ENCODE measurements at regions not wholly inside any gene's neighbourhood (a gene's known extent, or its start where the extent isn't known, plus 50 kb on each side); places are given as distances from the start of the nearest gene placed in this dataset.

DNA sequence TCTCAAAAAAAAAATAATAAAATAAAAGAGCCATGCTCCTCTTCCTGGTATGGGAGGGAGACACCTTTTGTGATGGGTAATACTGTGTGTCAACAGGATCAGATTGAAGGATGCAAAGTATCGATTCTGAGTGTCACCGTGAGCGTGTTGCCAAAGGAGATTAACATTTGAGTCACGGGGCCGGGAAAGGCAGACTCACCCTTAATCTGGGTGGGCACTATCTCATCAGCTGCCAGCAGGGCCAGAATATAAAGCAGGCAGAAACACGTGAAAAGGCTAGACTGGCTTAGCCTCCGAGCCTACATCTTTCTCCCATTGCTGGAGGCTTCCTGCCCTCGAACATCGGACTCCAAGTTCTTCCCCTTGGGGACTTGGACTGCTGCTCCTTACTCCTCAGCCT, 95.4 kb downstream of the SHOX start:
- TF ChIP-seq, protein P1, sequence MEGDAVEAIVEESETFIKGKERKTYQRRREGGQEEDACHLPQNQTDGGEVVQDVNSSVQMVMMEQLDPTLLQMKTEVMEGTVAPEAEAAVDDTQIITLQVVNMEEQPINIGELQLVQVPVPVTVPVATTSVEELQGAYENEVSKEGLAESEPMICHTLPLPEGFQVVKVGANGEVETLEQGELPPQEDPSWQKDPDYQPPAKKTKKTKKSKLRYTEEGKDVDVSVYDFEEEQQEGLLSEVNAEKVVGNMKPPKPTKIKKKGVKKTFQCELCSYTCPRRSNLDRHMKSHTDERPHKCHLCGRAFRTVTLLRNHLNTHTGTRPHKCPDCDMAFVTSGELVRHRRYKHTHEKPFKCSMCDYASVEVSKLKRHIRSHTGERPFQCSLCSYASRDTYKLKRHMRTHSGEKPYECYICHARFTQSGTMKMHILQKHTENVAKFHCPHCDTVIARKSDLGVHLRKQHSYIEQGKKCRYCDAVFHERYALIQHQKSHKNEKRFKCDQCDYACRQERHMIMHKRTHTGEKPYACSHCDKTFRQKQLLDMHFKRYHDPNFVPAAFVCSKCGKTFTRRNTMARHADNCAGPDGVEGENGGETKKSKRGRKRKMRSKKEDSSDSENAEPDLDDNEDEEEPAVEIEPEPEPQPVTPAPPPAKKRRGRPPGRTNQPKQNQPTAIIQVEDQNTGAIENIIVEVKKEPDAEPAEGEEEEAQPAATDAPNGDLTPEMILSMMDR (conservative IDR thresholded peaks at IDR 0.05; ENCODE audit: low read depth in 2 of 2): no peak
- TF ChIP-seq EZH2 (IDR thresholded peaks at IDR 0.05; ENCODE audit: low read depth, unreplicated experiment) (no peak), POLR2AphosphoS5 (IDR thresholded peaks at IDR 0.05; ENCODE audit: low read depth) (no peak), CREB1 (CRISPR knock-in tag; IDR thresholded peaks at IDR 0.05; ENCODE audit: low read depth) (no peak), JUNB (IDR thresholded peaks at IDR 0.05; ENCODE audit: unreplicated experiment) (no peak)

All from GM23338 (cell line).